OCI-LY3 (cell line): ENCODE measurements at regions not wholly inside any gene's neighbourhood (a gene's known extent, or its start where the extent isn't known, plus 50 kb on each side); places are given as distances from the start of the nearest gene placed in this dataset.
A peak's percentile ranks its signal among the peaks of the same experiment; 100 is the strongest.
"Not testable (repeated sequence)": the region's sequence is repeated elsewhere in the genome, so short reads cannot be mapped to it uniquely, and the experiment has no call there.

ENCODE experiments used
- H2AFZ ChIP-seq: fragments of 200-600, 300-600 bp; shearing (Covaris generic); 2 replicates; pipeline ENCODE4 v1.6.0; 2014; ENCODE audit warnings: antibody characterized with exemption, low read depth, low read length
- H3K27ac ChIP-seq: fragments of 200-600, 300-600 bp; sonication (generic); 2 replicates; pipeline ENCODE4 v1.5.1; 2014; ENCODE audit warnings: mild to moderate bottlenecking, low read length, moderate library complexity, mixed read lengths
- H3K27me3 ChIP-seq: fragments of 200-600, 300-600 bp; sonication (generic); 2 replicates; pipeline ENCODE4 v1.6.1; 2014; ENCODE audit warnings: low read depth, low read length, mixed read lengths
- H3K36me3 ChIP-seq: fragments of 200-600, 300-600 bp; sonication (generic); replicated peaks from 2 replicates; pipeline ENCODE3; 2014; ENCODE audit warnings: low read depth, low read length, mixed read lengths
- H3K4me1 ChIP-seq: fragments of 300-600, 200-600 bp; sonication (generic); 2 replicates; pipeline ENCODE4 v1.6.1; 2014; ENCODE audit warnings: low read length, mixed read lengths
- H3K4me2 ChIP-seq: fragments of 200-600, 300-600 bp; sonication (generic); 2 replicates; pipeline ENCODE4 v1.6.1; 2014; ENCODE audit warnings: low read length, mixed read lengths
- H3K4me3 ChIP-seq: fragments of 300-600, 200-600 bp; sonication (generic); 2 replicates; pipeline ENCODE4 v1.5.1; 2014; ENCODE audit warnings: antibody characterized with exemption, mild to moderate bottlenecking, low read length, moderate library complexity
- H3K79me2 ChIP-seq: fragments of 300-600, 200-600 bp; shearing (Covaris generic); 2 replicates; pipeline ENCODE4 v1.6.1; 2014; ENCODE audit warnings: mild to moderate bottlenecking, low read length, mixed read lengths
- H3K9ac ChIP-seq: fragments of 300-600, 200-600 bp; shearing (Covaris generic); 2 replicates; pipeline ENCODE4 v1.6.0; 2014; ENCODE audit warnings: mild to moderate bottlenecking, low read length, moderate library complexity
- H3K9me3 ChIP-seq: fragments of 200-600, 300-600 bp; shearing (Covaris generic); 2 replicates; pipeline ENCODE4 v1.6.1; 2014; ENCODE audit warnings: low read length, mixed read lengths; ENCODE audit not compliant: insufficient read depth
- H4K20me1 ChIP-seq: fragments of 200-600, 300-600 bp; sonication (generic); 2 replicates; pipeline ENCODE4 v1.6.1; 2016; ENCODE audit warnings: low read length, mixed read lengths; ENCODE audit not compliant: insufficient read depth
- EZH2phosphoT487 ChIP-seq: fragments of 200-600 bp; shearing (Covaris generic); IDR thresholded peaks from 2 replicates; pipeline ENCODE4 v1.6.1; 2018; ENCODE audit warnings: antibody characterized with exemption, mixed run types, low read depth
- TF ChIP-seq, protein P1 (sequence below): fragments of 200-600, 300-600 bp; sonication (generic); IDR thresholded peaks from 2 replicates; pipeline ENCODE4 v1.5.1; 2014; ENCODE audit warnings: antibody characterized with exemption, low read length, low read depth

DNA sequence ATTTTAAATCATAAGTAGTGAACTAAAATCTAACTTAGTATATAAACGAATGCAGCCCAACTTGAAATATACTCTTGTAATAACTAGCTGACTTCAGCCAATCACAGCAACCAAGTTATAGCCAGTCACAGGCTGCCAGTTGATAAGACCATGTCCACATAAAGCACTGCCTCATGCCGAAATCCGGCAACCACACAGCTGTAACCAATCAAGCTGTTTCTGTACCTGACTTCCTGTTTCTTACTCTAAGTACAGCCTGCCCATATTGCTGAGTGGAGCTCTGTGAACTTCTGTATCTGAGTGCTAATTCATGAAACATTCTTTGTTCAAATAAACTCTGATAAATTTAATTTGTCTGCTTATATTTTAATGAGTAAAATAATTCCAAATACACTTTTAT is 805.3 kb upstream of the EPHA5 start:
- Histone ChIP-seq H3K4me3 (no peak overlapping the region), H3K27ac (no peak overlapping the region), H3K9ac (no peak overlapping the region), H2AFZ (peak overlapping the region; percentile 89), H3K27me3 (no peaks in the 10 kb centered on the region), H3K9me3 (0 out of 2 replicates have a peak, but pooled peaks cover 9% of the 10 kb centered on the region), H3K4me2 (0 out of 2 replicates have a peak overlapping the region, but pooled peaks have one; percentile 5), H3K4me1 (no peaks in the 10 kb centered on the region), H3K36me3 (no peaks in the 10 kb centered on the region), H3K79me2 (no peaks in the 10 kb centered on the region), H4K20me1 (no peaks in the 10 kb centered on the region)
- TF ChIP-seq EZH2phosphoT487 = no peak
- TF ChIP-seq, protein P1, sequence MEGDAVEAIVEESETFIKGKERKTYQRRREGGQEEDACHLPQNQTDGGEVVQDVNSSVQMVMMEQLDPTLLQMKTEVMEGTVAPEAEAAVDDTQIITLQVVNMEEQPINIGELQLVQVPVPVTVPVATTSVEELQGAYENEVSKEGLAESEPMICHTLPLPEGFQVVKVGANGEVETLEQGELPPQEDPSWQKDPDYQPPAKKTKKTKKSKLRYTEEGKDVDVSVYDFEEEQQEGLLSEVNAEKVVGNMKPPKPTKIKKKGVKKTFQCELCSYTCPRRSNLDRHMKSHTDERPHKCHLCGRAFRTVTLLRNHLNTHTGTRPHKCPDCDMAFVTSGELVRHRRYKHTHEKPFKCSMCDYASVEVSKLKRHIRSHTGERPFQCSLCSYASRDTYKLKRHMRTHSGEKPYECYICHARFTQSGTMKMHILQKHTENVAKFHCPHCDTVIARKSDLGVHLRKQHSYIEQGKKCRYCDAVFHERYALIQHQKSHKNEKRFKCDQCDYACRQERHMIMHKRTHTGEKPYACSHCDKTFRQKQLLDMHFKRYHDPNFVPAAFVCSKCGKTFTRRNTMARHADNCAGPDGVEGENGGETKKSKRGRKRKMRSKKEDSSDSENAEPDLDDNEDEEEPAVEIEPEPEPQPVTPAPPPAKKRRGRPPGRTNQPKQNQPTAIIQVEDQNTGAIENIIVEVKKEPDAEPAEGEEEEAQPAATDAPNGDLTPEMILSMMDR = no peak

DNA sequence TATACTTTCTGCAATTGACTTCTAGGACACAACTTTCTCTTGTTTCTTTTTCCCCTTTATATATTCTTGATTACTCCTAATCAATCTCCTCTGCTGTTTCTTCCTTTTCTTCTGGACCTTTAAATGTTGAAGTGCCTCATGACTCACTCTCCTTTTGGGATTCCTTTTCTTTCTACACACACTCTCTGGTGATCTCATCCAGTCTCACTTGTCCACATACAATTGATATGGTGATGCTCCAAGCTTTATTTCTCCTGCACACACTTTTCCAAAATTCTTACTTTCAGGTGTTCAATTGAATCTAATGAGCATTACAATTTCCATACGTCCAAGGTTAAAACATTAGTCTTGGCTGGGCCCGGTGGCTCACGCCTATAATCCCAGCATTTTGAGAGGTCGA is 794.8 kb upstream of the EPHA5 start:
- Histone ChIP-seq H3K4me2 (no peak overlapping the region), H3K79me2 (no peaks in the 10 kb centered on the region), H3K27ac (no peak overlapping the region), H2AFZ (no peak overlapping the region), H4K20me1 (no peaks in the 10 kb centered on the region), H3K27me3 (no peaks in the 10 kb centered on the region), H3K4me1 (no peaks in the 10 kb centered on the region), H3K4me3 (no peak overlapping the region), H3K36me3 (no peaks in the 10 kb centered on the region), H3K9me3 (no peaks in the 10 kb centered on the region), H3K9ac (no peak overlapping the region)
- TF ChIP-seq EZH2phosphoT487 = no peak

DNA sequence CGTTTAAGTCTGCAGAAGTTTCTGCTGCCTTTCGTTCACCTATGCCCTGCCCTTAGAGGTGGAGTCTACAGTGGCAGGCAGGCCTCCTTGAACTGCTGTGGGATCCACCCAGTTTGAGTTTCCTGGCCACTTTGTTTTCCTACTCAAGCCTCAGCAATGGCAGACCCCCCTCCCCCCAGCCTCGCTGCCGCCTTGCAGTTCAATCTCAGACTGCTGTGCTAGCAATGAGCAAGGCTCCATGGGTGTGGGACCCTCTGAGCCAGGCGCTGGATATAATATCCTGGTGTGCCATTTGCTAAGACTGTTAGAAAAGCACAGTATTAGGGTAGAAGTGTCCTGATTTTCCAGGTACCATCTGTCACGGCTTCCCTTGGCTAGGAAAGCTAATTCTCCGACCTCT is 792.6 kb upstream of the EPHA5 start:
- not testable (repeated sequence) for H3K79me2 ChIP-seq, H3K4me3 ChIP-seq, H2AFZ ChIP-seq, H3K4me1 ChIP-seq, H3K27ac ChIP-seq, H3K27me3 ChIP-seq, H4K20me1 ChIP-seq, H3K36me3 ChIP-seq, H3K9ac ChIP-seq, H3K4me2 ChIP-seq, H3K9me3 ChIP-seq

DNA sequence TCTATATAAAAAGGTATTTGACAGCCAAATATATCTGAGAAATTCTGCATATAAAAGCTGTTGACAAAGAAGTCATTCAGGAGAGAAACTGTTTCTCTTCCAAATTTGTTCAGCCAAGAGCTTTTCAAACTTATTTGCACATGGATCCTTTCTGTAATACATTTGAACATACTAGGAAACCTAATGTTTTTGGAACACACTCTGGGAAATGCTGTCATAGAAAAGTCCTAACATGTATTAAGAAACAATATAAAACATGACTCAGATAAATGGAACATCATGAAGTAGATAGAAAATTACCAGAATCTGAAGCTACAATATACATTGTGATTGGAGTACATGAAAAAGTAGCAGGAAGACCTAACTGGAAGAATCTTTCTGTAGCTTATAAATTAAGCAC is 781.5 kb upstream of the EPHA5 start:
- H3K9ac ChIP-seq = no peak overlapping the region
- H3K9me3 ChIP-seq = no peaks in the 10 kb centered on the region
- no peaks in the 10 kb centered on the region for H3K27me3 ChIP-seq
- H3K4me3 ChIP-seq = no peak overlapping the region
- H3K27ac ChIP-seq = no peak overlapping the region
- TF ChIP-seq, protein P1 = no peak
- TF ChIP-seq EZH2phosphoT487 = no peak
- no peaks in the 10 kb centered on the region for H4K20me1 ChIP-seq
- H3K4me2 ChIP-seq = no peak overlapping the region
- no peaks in the 10 kb centered on the region for H3K36me3 ChIP-seq
- no peak overlapping the region for H2AFZ ChIP-seq
- no peaks in the 10 kb centered on the region for H3K4me1 ChIP-seq
- no peaks in the 10 kb centered on the region for H3K79me2 ChIP-seq

DNA sequence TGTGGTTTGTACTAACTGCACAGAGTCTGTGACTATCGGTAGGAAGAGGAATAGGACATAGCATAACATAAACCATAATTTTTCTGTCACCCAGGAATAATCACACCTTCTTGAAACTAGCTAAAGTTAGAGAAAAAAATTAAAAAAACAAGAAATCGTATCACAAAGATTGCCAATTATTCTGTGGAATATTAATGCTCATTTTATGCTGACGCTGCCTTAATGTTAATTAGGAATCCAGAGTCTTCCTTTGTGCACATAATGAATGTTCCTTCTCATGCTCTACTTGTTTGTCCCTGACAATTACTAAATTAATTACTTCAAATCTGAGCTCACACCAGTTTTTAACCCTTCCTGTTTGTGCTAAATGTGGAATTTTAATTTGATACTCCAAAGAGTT is 772.7 kb upstream of the EPHA5 start:
- Histone ChIP-seq H3K79me2 (no peaks in the 10 kb centered on the region), H3K9ac (no peak overlapping the region)
- no peak for TF ChIP-seq EZH2phosphoT487
- TF ChIP-seq, protein P1 = no peak

More for the DNA sequence above, 772.7 kb upstream of the EPHA5 start:
- H3K4me3 ChIP-seq = no peak overlapping the region
- no peaks in the 10 kb centered on the region for H3K4me1 ChIP-seq
- H3K4me2 ChIP-seq = no peak overlapping the region
- H3K27me3 ChIP-seq = no peaks in the 10 kb centered on the region
- H3K36me3 ChIP-seq = no peaks in the 10 kb centered on the region
- no peaks in the 10 kb centered on the region for H4K20me1 ChIP-seq
- H3K9me3 ChIP-seq = no peaks in the 10 kb centered on the region
- no peak overlapping the region for H2AFZ ChIP-seq
- no peak overlapping the region for H3K27ac ChIP-seq
